SJSA1 (cell line): ENCODE measurements at regions not wholly inside any gene's neighbourhood (a gene's known extent, or its start where the extent isn't known, plus 50 kb on each side); places are given as distances from the start of the nearest gene placed in this dataset.

Experiments
- DNase-seq, 2 experiments: peaks; one replicate each; pipeline ENCODE4 v3.0.0-alpha.2; 2015 to 2020; ENCODE audit warnings: low spot score in 2 of 2, low read depth in 1 of 2
- H3K27ac ChIP-seq: fragments of 250-450 bp; sonication (Bioruptor Pico); 2 replicates; pipeline ENCODE4 v1.5.1; 2020; ENCODE audit warnings: mild to moderate bottlenecking, moderate library complexity
- H3K27me3 ChIP-seq: fragments of 250-450 bp; sonication (Bioruptor Pico); replicated peaks from 2 replicates; pipeline ENCODE4 v1.5.1; 2020; ENCODE audit warnings: mild to moderate bottlenecking, moderate library complexity
- H3K36me3 ChIP-seq: fragments of 250-450 bp; sonication (Bioruptor Pico); 2 replicates; pipeline ENCODE4 v1.5.1; 2020; ENCODE audit warnings: mild to moderate bottlenecking
- H3K4me1 ChIP-seq: fragments of 250-450 bp; sonication (Bioruptor Pico); replicated peaks from 2 replicates; pipeline ENCODE4 v1.6.1; 2021; ENCODE audit warnings: mild to moderate bottlenecking
- H3K4me3 ChIP-seq: fragments of 250-450 bp; sonication (Bioruptor Pico); 2 replicates; pipeline ENCODE4 v1.5.1; 2020; ENCODE audit warnings: mild to moderate bottlenecking
- H3K9me3 ChIP-seq: fragments of 250-450 bp; sonication (Bioruptor Pico); replicated peaks from 2 replicates; pipeline ENCODE4 v1.5.1; 2020; ENCODE audit warnings: mild to moderate bottlenecking

DNA sequence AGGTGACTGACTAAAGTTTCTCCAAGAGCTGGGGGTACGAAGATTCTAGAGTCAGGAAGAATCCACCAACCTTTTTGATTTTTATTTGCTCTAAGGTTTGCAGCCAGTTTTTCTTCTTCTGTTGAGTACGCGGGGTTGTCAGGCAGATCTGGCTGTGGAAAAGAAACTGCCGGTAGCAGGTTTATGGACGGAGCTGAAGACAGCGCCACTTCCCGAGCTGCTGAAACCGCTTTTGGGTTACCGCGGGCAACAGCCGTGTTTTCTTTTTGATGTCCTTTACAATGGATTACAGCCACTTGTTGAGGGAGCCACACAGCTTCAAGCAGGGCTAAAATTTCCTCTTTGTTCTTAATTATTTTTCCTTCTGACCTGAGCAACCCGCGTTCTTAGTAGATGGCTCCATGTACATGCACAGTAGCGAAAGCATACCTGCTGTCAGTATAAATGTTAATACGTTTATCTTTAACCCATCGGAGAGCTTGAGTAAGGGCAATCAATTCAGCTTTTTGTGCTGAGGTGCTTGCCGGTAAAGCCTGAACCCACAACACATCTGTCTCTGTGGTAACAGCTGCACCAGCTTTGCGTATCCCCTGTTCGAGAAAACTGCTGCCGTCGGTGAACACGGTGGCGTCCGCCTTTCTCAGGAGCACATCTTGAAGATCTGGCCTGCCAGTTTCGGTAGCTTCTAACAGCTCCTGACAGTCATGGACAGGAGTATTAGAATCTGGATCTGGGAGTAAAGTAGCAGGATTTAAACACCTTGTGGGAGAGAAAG, 674.3 kb downstream of the TMEM121 start:
- H3K27me3 ChIP-seq: no peaks in the 10 kb centered on the region
- no peak overlapping the region for H3K4me3 ChIP-seq
- no peaks in the 10 kb centered on the region for H3K9me3 ChIP-seq
- H3K27ac ChIP-seq: no peak overlapping the region
- no peak for DNase-seq
- no peaks in the 10 kb centered on the region for H3K4me1 ChIP-seq
- H3K36me3 ChIP-seq: no peaks in the 10 kb centered on the region

DNA sequence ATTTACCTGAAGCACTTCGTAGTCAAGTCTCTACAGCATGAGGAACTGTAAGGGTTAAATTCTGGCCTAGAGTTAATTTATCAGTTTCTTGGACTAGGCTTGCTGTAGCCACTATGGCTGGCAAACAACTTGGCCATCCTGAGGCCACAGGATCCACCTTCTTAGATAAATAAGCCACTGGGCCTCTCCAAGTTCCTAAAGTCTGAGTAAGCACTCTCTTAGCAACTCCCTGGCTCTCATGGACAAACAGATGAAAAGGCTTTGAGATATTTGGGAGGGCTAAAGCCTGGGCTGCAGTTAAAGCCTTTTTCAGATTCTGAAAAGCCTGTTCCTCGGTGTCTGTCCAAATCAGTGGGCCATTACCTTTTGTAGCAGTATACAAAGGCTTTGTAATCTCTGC, 675.0 kb downstream of the TMEM121 start:
- Histone ChIP-seq H3K9me3 (no peaks in the 10 kb centered on the region), H3K4me1 (no peaks in the 10 kb centered on the region)
- DNase-seq: no peak

DNA sequence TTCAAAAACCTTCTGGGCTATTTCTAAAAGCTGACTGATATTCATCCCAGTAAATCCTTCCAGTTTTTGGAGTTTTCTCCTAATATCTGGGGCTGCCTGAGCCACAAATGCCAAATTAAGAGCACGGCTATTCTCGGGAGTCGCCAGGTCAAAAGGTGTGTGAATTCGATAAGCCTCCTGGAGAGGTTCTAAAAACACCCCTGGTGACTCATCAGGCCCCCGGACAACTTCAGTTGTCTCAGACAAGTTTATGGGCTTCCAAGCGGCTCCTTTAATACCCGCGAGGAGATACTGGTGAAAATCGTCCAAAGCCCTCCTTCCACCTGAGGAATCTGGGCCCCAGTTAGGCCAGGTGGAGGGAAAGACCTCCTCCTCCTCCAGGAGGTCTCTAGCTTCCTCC, 677.1 kb downstream of the TMEM121 start:
- Histone ChIP-seq H3K36me3 (no peaks in the 10 kb centered on the region), H3K27ac (no peak overlapping the region), H3K9me3 (no peaks in the 10 kb centered on the region), H3K4me3 (no peak overlapping the region), H3K27me3 (no peaks in the 10 kb centered on the region), H3K4me1 (no peaks in the 10 kb centered on the region)
- no peak for DNase-seq

More for the DNA sequence above, 675.0 kb downstream of the TMEM121 start:
- no peaks in the 10 kb centered on the region for H3K36me3 ChIP-seq
- H3K4me3 ChIP-seq: no peak overlapping the region
- no peak overlapping the region for H3K27ac ChIP-seq
- H3K27me3 ChIP-seq: no peaks in the 10 kb centered on the region

DNA sequence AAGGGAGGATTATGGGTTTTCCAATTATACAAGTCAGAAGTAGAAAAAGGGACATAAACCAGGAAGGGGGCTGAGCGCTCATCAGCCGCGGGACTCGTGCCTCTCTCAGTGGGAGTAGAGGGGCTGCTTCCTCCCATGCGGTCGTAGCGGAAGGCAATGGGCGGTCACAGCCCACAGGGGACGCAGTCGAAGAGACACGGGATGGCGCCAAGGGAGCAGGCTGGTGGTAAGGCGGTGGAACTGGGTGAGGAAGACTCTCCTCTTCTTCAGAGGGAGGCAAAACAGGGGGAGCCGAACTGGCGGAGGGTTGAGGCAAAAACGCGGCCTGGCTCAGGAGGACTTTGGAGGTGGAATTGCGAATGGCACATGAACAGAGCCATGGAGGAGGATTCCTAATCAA, 677.7 kb downstream of the TMEM121 start:
- Histone ChIP-seq H3K9me3 (no peaks in the 10 kb centered on the region), H3K4me3 (no peak overlapping the region), H3K36me3 (no peaks in the 10 kb centered on the region), H3K27me3 (no peaks in the 10 kb centered on the region), H3K4me1 (no peaks in the 10 kb centered on the region), H3K27ac (no peak overlapping the region)
- no peak for DNase-seq

DNA sequence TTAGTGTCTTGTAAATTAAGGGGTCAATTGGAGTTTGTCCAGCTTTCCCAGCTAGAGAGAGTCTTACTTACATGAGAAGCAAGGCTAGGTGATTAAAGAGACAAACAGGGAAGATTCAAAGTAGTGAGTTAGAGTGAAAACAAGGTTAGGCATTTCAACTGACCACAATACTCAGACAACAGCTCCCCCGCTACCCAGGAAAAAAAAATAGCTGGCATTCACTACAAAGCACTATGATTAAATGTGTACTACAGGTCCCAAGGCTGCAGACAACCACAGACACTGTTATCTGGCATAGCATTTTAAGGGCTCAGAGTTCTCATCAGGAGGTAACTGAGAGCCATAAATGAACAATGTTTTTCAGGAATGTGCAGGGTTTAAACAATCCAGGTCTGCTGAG, 680.9 kb downstream of the TMEM121 start:
- no peak for DNase-seq
- H3K36me3 ChIP-seq: no peaks in the 10 kb centered on the region
- H3K4me3 ChIP-seq: no peak overlapping the region
- no peak overlapping the region for H3K27ac ChIP-seq
- H3K9me3 ChIP-seq: no peaks in the 10 kb centered on the region
- H3K27me3 ChIP-seq: no peaks in the 10 kb centered on the region
- H3K4me1 ChIP-seq: no peaks in the 10 kb centered on the region

DNA sequence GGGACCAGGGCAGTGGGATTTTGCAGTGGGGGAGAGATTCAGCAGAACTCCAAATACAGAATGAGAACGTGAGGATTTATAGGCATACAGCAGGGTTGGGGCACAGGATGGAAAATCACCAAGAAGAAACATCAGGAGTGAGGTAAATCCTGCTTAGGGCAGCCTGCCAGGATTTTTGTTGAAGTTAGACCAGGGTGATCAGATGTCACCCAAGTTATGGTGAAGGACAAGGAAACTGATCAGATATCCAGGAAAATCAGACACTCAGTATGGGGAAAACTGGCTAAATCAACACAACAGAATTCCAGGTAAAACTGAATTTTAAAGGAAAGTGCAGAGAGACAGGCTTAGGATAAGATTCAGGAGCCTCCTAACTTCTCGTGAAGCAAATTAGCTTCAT, 682.4 kb downstream of the TMEM121 start:
- H3K9me3 ChIP-seq: no peaks in the 10 kb centered on the region
- no peaks in the 10 kb centered on the region for H3K4me1 ChIP-seq
- no peak overlapping the region for H3K4me3 ChIP-seq
- no peaks in the 10 kb centered on the region for H3K36me3 ChIP-seq
- DNase-seq: no peak
- no peak overlapping the region for H3K27ac ChIP-seq
- no peaks in the 10 kb centered on the region for H3K27me3 ChIP-seq

DNA sequence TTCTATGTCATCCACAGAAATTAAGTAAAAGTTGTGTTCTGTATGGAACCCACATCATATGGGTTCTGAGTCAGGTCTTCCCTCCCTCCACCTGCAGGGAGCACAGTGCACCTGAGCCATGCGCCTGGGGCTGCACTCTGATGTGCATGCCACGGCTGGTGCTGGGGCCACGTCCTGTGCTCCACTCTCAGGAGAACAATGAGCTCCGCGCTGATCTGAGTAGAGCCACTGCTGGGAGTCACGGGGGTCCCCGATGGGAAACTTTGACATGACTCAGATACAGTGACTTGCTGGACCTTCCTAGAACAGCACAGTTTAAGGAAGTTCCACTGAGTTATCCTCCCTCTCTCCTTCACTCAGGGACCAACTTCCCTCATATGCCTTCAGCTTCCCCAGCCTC, 683.4 kb downstream of the TMEM121 start:
- no peaks in the 10 kb centered on the region for H3K4me1 ChIP-seq
- H3K9me3 ChIP-seq: no peaks in the 10 kb centered on the region
- H3K4me3 ChIP-seq: no peak overlapping the region
- H3K27me3 ChIP-seq: no peaks in the 10 kb centered on the region
- H3K27ac ChIP-seq: no peak overlapping the region
- DNase-seq: no peak
- H3K36me3 ChIP-seq: no peaks in the 10 kb centered on the region

DNA sequence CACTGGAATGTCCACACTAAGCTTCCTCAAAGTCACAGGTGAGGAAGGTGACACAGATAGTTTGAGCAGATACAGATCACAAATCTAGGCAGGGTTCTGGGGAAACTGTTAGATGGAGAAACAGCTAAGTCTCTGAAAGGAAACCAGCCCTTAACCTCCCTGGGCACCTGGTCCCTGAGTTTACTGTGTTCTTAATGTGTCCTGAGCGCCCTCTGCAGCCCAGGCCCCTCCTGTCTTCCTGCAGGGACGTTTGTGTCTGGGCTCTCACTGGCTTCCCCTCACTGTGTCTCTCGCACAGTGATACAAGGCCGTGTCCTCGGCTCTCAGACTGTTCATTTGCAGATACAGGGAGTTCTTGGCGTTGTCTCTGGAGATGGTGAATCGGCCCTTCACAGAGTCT, 684.3 kb downstream of the TMEM121 start:
- Histone ChIP-seq H3K27ac (no peak overlapping the region), H3K27me3 (no peaks in the 10 kb centered on the region), H3K36me3 (no peaks in the 10 kb centered on the region), H3K4me3 (no peak overlapping the region), H3K4me1 (no peaks in the 10 kb centered on the region), H3K9me3 (no peaks in the 10 kb centered on the region)
- DNase-seq: no peak

DNA sequence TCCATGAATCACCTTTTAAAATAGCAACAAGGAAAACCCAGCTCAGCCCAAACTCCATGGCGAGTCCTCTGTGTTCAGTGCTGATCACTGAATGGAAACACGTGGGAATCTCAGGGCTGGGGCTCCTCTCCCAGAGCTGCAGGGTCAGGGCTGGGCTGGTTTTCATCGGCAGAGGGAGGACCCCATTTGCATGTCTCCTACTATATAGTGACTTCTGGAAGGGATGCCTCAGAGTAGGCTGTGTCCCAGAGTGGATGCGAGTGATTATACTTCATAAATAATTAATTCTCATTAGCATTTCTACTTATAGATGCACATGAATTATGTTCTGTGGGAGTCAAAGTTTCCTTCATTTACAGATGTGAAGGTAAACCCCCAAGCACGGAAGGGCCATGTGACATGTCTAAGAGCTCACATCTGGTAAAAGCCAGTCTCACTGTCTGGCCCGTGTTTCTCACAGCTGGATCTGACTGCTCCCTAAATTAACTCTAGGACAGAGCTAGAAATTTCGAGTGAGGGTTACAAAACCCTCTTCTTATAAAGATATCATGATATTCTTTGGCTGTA, 685.0 kb downstream of the TMEM121 start:
- DNase-seq: no peak
- Histone ChIP-seq H3K4me1 (no peaks in the 10 kb centered on the region), H3K9me3 (no peaks in the 10 kb centered on the region), H3K36me3 (no peaks in the 10 kb centered on the region), H3K27ac (no peak overlapping the region), H3K4me3 (no peak overlapping the region), H3K27me3 (no peaks in the 10 kb centered on the region)

DNA sequence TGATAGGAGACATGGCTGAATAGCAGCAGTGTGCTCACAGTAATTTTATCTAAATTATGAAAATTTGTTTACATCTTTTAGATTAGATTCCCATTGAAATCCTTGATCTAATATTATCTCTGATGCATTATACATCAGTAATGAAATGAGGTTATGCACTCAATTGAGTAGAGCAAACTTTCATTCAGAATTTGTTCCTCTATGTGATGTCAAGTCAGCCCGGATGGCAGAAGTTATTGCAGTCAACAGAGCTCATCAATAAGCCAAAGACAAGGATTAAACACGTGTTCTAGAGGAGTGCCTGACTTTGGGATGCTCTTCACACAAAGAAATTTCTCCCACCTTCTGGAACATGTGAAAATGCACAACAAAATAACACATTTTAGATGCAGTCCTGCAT, 688.8 kb downstream of the TMEM121 start:
- no peak overlapping the region for H3K27ac ChIP-seq
- H3K27me3 ChIP-seq: no peaks in the 10 kb centered on the region
- no peaks in the 10 kb centered on the region for H3K4me1 ChIP-seq
- H3K4me3 ChIP-seq: no peak overlapping the region
- no peaks in the 10 kb centered on the region for H3K9me3 ChIP-seq
- no peak for DNase-seq
- no peaks in the 10 kb centered on the region for H3K36me3 ChIP-seq

DNA sequence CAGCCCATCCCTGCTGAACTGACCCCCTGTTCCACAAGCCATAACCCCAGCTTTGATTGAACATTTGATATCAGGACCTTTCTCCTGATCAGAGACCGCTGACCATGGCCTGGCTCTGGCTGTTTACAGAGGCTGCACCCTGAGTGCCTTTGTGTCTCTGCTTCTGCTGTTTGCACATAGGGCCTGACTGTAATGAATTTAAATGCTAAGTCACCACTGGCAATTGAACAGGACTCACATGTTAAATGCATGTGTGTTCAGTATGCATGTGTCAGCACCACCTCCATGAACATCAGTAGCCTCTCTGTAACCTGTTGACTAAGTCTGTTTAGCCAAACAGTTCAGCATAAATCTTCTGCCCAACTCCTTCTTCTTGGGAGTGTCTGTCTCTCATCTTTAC, 690.3 kb downstream of the TMEM121 start:
- Histone ChIP-seq H3K4me1 (no peaks in the 10 kb centered on the region), H3K27ac (no peak overlapping the region), H3K4me3 (no peak overlapping the region)

DNA sequence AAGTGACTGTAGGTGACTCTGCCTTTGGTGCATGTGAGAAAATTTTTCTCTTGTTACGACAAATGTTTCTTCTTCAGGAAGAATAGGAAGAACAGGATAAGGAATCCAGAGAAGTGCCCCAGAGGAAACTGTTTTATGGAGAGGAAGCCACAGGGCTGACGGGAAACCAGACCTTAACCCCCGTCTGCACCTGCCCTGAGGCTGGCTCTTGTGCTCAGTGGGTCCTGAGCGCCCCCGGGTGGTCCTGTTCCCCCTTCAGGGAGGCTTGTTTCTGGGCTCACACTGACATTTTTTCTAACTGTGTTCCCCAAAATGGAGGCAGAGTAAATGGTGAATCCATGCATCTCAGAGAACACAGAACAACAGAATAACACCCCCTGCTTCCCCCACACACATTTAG, 691.8 kb downstream of the TMEM121 start:
- H3K27ac ChIP-seq: no peak overlapping the region
- H3K27me3 ChIP-seq: no peaks in the 10 kb centered on the region
- DNase-seq: no peak
- no peaks in the 10 kb centered on the region for H3K9me3 ChIP-seq
- H3K4me3 ChIP-seq: no peak overlapping the region
- H3K36me3 ChIP-seq: no peaks in the 10 kb centered on the region
- no peaks in the 10 kb centered on the region for H3K4me1 ChIP-seq

More for the DNA sequence above, 690.3 kb downstream of the TMEM121 start:
- no peaks in the 10 kb centered on the region for H3K9me3 ChIP-seq
- H3K27me3 ChIP-seq: no peaks in the 10 kb centered on the region
- DNase-seq: no peak
- H3K36me3 ChIP-seq: no peaks in the 10 kb centered on the region

DNA sequence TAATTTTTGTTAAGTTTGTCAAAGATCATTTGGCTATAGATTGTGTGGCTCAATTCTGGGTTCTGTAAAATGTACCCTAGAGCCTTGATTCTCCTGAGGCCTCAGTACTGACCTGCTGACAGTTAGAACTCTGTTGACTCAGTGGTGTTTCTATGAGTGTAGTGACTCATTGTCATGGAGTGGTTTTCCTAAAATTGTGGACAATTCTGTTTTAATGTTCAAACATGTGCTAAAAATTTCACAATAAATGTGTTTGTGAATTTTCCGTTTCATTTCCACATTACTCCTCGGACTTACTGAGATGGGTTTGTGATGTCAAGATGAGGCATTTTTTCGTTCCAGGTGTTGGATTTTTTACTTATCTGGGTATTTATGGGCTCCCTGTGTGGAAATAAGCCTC, 695.9 kb downstream of the TMEM121 start:
- Histone ChIP-seq H3K9me3 (no peaks in the 10 kb centered on the region), H3K27ac (no peak overlapping the region), H3K36me3 (no peaks in the 10 kb centered on the region), H3K4me1 (no peaks in the 10 kb centered on the region), H3K27me3 (no peaks in the 10 kb centered on the region), H3K4me3 (no peak overlapping the region)
- DNase-seq: no peak

DNA sequence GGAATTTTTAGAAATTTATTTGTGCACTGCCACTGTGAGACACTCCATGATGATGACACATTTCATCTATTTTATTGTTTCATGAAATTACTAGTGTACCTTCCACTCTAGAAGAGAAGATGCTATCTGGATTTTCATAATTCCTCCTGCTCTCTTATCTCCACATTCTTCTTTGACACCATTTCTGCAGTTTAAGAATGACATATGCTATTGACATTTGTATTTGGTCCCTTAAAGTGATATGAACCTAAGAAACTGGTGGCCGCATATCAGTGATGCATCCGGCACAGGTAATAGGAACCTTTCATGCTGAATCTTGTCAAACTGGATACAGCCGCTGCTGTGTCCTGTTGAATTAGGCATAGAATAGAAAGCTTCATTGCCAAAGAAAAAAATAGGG, 696.3 kb downstream of the TMEM121 start:
- no peak overlapping the region for H3K27ac ChIP-seq
- no peak for DNase-seq
- no peak overlapping the region for H3K4me3 ChIP-seq
- H3K9me3 ChIP-seq: no peaks in the 10 kb centered on the region
- H3K36me3 ChIP-seq: no peaks in the 10 kb centered on the region
- no peaks in the 10 kb centered on the region; the same call in 1 of the 2 replicates for H3K27me3 ChIP-seq
- H3K4me1 ChIP-seq: no peaks in the 10 kb centered on the region

DNA sequence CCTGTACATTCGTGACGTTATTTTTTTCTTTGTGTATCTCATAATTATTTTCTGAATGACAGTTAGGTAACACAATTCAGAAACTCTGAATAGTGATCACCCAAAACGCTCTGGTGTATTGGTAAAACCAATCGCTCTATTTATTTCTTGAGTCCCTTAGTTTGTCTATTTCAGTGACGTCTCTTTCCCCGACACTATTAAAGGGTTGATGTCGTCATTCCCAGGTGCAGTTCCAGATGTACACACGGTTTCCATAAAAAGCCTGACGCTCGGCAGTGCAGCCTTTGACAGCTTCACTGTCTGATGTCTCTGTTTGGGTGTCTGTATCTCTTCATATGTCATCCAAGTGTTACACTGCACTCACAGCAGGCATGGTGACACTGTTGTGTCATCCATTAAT, 701.4 kb downstream of the TMEM121 start:
- no peaks in the 10 kb centered on the region for H3K9me3 ChIP-seq
- no peak overlapping the region for H3K27ac ChIP-seq
- no peak overlapping the region for H3K4me3 ChIP-seq
- DNase-seq: no peak
- no peaks in the 10 kb centered on the region for H3K4me1 ChIP-seq
- no peaks in the 10 kb centered on the region; the same call in 1 of the 2 replicates for H3K27me3 ChIP-seq
- H3K36me3 ChIP-seq: no peaks in the 10 kb centered on the region
